ENCODE measurements at regions not wholly inside any gene's neighbourhood (a gene's known extent, or its start where the extent isn't known, plus 50 kb on each side); places are given as distances from the start of the nearest gene placed in this dataset.
"Not testable (repeated sequence)": the region's sequence is repeated elsewhere in the genome, so short reads cannot be mapped to it uniquely, and the experiment has no call there.

DNA sequence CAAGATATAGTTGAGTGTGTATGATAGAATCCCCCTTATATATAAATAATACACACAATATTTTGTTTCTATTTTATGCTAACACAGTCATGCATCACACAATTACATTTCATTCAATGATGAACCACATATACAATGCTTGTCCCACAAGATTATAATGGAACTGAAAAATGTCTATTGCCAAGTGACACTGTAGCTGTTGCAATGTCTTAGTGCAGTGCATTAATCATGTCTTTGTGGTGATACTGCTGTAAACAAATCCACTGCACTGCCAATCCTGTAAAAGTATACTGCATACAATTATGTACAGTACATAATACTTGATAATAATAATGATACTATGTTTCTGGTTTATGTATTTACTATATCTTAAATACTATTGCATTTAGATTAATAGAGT, 512.1 kb upstream of the CNTN3 start:
- DNase-seq (ENCODE audit: low read depth): no peak

DNA sequence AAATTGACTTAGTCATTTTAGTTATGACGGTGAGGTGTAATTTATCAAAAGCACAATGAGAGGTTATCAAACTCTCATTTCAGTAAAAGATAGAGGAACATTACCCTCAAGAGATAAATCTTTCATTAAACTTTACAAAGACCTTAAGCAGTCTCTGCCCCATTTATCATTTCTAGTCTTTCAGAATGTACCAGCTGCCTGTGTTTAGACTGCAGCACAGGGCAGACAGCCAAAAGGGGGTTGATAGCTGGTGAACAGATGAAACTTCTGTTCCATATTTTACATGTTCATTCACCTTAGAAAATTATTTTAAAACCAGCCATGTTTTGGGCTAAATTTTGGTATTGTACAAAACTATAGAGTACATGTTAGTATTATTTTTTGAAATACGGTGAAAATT, 514.6 kb upstream of the CNTN3 start:
- no peak for DNase-seq (ENCODE audit: low read depth)

DNA sequence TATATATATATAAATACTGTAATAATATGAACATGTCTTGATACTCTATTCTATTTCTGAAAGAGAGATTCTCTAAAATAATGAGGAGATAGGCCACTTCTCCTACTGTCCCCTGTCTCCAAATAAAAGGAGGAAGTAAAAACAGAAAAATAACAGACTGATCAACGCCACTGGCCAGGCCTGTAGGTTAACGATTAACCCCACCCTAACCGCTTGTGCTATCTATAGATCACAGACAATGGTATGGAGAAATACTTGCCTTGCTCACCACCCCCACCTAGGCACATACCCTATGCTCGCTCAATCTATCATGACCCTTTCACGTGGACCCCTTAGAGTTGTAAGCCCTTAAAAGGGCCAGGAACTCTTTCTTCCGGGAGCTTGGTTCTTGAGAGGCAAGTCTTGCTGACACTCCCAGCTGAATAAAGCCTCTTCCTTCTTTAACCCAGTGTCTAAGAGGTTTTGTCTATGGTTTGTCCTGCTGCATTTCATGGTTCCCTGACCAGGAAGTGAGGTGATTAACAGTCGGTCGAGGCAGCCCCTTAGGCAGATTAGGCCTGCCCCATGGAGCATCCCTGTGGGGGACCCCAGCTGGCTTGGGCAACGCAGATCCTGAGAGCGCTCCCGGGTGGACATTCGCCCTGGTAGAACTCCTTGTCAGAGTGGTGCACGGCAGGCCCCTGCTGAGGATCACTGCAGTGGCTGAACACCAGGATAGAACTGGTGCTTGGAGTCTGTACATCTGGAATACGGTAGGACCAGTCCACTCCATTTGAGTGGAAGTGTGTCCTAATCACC, 521.8 kb upstream of the CNTN3 start:
- DNase-seq (ENCODE audit: low read depth): no peak

DNA sequence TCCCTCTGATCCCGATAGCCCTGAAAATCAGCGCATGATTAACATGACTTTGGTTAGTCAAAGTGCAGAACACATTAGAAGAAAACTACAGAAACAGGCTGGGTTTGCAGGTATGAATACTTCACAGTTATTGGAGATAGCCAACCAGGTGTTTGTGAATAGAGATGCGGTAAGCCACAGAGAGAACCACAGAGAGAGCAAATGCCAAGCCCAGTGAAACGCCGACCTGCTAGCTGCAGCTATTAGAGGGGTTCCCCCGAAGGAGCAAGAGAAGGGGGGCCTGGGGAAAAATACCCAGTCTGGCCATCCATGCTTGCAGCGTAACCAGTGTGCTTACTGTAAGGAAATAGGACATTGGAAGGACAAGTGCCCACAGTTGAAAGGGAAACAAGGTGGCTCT, 523.9 kb upstream of the CNTN3 start:
- DNase-seq (ENCODE audit: low read depth): no peak

- DNase-seq (ENCODE audit: low read depth): no peak
These were observed 523.1 kb upstream of the FRG2C start for GRCh38 chr3:75140904-75141615.

- DNase-seq (ENCODE audit: low read depth): no peak
These were observed 519.7 kb upstream of the FRG2C start for GRCh38 chr3:75144406-75144805.

GRCh38 chr3:75171630-75172230, 492.4 kb upstream of the FRG2C start:
- DNase-seq (ENCODE audit: low read depth): no peak

GRCh38 chr3:75176937-75177336, 487.2 kb upstream of the FRG2C start:
- DNase-seq (ENCODE audit: low read depth): no peak

GRCh38 chr3:75180235-75180944, 483.7 kb upstream of the FRG2C start:
- no peak for DNase-seq (ENCODE audit: low read depth)

DNA sequence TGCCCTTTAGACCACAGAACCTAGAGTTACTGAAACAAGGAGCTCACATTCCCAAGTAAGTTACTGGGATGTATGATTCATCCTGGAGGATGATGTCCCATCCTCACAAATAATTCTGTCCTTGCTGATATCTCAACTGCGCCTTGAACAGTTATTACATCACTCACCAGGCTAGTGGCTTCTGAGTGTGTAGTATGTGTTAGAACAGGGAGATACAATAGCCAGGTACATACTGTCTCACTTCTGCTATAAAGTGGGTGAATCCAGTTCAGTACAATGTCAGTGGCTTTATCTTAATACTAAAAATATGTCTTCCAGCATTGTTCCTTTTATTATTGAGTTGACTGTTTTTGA, 483.2 kb upstream of the FRG2C start:
- DNase-seq (ENCODE audit: low read depth): no peak

DNA sequence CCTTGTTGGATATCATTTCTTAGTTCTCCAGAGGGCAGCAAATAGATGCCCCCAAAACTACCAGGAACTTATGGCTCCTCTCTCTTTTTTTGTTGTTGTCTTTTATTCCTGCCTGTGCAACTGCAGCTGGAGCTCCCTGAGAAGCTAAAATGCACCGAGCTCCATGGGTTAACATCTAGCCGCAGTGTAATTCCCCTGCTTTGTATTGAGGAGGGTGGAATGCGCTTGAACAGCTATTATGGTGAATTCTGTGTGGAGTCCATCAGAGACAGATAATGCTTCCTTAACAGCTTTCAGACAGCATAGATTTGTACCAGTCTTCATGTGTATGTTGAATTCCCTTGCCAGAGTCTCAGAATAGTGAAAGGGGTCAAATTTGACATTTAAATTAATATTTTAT, 475.2 kb upstream of the FRG2C start:
- no peak for DNase-seq (ENCODE audit: low read depth)

DNA sequence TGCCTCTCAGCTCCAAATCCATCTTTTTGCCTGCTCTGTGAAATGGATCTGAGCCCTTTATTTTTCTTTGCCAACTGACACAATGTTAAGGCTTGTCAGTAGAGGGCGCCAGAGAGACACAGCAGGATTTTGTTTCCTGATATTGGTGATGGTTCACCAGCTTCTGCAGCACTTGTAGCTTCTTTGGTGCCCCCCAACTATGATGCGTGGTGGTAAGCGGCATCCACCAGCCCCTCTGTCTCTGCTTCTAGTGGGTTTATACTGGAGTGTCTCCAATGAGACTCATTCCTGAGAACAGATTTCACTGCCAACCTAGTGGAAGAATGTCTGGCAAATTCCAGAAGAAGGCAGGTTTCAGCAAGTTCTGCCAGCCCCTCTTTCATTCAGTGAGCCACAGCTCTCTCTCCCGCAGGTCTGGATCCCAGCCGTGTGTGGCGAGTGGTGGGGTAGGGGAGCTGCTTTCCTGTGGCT, 471.9 kb upstream of the FRG2C start:
- no peak for DNase-seq (ENCODE audit: low read depth)

DNA sequence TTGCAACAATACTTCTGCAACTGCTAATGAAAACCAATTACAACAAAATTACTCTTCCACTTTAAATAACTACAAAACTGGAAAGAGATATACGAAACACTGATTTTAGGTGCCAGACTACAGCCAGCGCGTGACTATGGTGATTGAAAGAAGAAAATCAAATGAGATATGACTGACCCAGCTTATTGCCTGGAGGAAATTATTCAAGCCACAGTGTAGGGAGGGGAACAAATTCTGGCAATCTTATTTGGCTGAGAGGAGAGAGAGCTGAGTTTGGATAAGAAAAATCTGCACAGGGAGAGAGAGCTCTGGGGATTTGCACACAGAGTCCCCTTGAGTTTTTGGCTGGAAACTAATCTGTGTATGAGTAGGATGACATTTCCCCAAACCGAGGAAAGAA, 470.3 kb upstream of the FRG2C start:
- no peak for DNase-seq (ENCODE audit: low read depth)

- DNase-seq (ENCODE audit: low read depth): not testable (repeated sequence)
These were observed 449.8 kb upstream of the FRG2C start for GRCh38 chr3:75214332-75214731.

- DNase-seq (ENCODE audit: low read depth): no peak
These were observed 445.6 kb upstream of the FRG2C start for GRCh38 chr3:75218577-75218976.

DNA sequence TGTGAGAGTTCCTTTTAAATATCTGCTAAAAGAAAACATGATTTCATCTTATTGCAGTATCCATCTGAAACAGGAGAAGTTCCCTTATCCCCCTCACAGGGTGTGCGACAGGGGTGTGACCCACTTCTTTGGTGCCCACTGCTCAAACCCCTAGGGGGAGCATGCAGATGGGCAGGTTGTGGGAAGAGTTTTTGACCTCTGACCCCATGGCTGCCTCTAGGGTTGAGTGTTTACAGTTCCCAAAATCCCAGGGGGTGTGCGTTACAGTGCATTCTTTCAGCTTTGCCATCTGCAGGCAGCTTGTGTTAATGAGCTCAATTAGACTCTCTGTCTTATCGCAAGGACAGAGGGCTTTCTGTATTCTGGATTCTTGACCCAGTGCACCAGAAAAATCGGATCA, 443.2 kb upstream of the FRG2C start:
- DNase-seq (ENCODE audit: low read depth): no peak

DNA sequence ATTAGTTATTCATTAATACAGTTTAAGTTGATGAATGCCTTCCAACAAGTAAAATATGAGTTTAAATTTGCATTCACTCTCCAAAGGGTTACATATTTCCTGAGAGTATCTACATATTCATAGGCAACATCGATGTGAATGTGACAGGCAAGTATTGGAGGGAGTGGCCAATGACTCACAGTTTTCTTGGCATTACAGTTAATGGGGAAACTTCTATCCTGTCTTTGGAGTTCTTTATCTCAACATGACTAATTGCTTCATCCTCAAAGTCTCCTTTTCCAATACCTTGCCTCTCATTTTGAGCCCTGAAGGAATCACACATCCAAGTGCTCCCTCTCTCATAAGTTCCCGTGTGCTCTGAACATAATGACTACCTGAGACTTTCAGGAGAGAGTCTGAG, 439.7 kb upstream of the FRG2C start:
- no peak for DNase-seq (ENCODE audit: low read depth)

- DNase-seq (ENCODE audit: low read depth): no peak
These were observed 431.9 kb upstream of the FRG2C start for GRCh38 chr3:75232216-75232615.

DNA sequence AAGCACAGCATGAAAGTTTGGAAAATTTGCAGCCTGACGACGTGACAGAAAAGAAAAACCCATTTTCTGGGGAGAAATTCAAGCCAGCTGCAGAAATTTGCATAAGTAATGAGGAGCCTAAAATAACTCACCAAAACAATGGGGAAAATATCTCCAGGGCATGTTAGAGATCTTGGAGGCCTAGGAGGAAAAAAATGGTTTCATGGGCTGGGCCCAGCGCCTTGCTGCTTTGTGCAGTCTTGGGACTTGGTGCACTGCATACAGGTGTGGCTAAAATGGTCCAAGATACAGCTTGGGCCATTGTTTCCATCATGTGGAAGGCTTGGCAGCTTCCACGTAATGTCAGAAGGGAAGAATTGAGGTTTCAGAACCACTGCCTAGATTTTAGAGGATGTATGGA, 428.5 kb upstream of the FRG2C start:
- DNase-seq (ENCODE audit: low read depth): no peak

DNA sequence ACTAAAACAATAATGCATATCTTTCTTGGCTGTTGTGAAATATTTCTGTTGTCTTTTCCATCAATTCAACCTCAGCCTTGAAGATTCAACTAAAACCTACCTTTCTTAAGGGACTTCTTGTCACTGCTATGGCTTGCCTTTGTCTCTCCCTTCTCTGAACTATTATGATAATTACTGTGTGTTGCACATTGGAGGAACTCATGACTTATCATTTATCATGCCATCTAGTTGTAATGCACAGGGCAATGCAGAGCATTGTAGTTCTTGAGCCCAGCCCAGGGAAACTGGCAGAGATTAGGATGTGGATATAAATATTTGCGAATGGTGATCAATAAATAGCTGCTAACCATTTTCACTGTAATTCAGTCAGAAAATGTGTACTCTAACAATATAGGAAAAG, 427.1 kb upstream of the FRG2C start:
- no peak for DNase-seq (ENCODE audit: low read depth)

DNA sequence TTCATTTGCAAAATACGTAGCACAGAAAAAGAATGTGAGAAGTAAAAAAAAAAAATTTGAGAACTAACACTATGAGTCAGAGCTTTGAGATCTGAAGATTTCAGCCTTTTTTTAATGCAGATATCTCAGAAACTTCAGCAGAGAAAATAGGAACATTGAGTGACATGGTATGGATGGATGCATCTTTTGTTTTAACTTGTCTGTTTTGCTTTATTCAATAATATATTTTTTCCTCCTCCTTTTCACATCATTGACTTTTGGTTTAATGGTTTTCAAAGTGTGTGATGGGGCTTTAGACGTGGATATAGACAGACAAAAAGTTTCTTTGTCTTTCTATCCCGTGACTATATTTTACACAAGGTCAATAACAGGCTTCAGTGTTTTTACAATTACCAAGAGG, 426.7 kb upstream of the FRG2C start:
- DNase-seq (ENCODE audit: low read depth): no peak

DNA sequence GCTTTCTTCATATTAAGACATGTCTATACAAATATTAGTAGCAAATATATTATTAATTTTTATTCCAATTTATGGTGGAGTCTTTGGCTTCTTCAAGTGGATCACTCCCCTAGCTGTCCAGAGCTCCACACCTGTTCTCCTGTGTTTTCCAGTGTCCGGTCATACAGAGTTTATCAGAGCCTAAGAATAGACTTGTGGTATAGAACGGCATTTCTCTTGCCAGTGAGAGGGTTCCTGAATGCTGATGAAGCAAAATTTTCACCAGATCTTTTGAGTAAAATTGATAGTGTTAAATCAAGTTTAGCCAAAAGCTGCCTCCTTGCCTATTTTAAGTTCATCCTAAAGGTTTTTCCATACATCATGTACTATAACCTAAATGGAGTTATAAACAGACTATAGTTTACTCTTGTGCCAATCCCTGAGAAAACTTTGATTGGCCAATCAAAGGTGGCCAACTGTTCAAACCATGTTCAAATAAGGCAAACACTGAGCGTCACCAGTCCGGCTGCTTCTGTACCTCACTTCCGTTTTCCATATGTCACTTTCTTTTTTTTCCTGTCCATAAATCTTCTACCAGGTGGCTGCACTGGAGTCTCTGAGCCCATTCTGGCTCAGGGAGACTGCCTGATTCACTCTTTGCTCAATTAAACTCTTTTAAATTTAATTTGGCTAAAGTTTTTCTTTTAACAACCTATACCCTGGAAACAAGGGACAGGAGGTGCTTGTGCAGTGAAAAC, 422.7 kb upstream of the FRG2C start:
- not testable (repeated sequence) for DNase-seq (ENCODE audit: low read depth)

Measured in activated T-helper 1 cell treated with Interleukin-2 at 50 U/mL for 16 hours (primary cell).